OCI-LY1 (cell line): ENCODE measurements at regions not wholly inside any gene's neighbourhood (a gene's known extent, or its start where the extent isn't known, plus 50 kb on each side); places are given as distances from the start of the nearest gene placed in this dataset.

ENCODE experiments used
- CTCF ChIP-seq: fragments of 200-600 bp; sonication (generic), shearing (Covaris generic); IDR thresholded peaks from 2 replicates; pipeline ENCODE4 v1.5.1; 2017; ENCODE audit warnings: mild to moderate bottlenecking, antibody characterized with exemption, low read length, moderate library complexity, mixed read lengths
- EZH2 ChIP-seq: fragments of 200-600 bp; sonication (generic), shearing (Covaris generic); IDR thresholded peaks from 2 replicates; pipeline ENCODE4 v1.8.0; 2017; ENCODE audit warnings: borderline replicate concordance, mixed run types, mild to moderate bottlenecking, antibody characterized with exemption, low read length, moderate library complexity, mixed read lengths

- TF ChIP-seq CTCF (no peak), EZH2 (no peak)
Measured at GRCh38 chr3:83230841-83231240, 1469.4 kb upstream of the GBE1 start.
